NCI-H2227 (cell line): ENCODE measurements at regions not wholly inside any gene's neighbourhood (a gene's known extent, or its start where the extent isn't known, plus 50 kb on each side); places are given as distances from the start of the nearest gene placed in this dataset.

Experiments used
- DNase-seq: peaks from one replicate; lab custom pipeline; 2025; ENCODE audit not compliant: unreplicated experiment; lab: John Stamatoyannopoulos, UW

- DNase-seq = no peak
Measured at GRCh38 chr12:13769966-13770365, 211.4 kb downstream of the GRIN2B start.

GRCh38 chr12:13769273-13769672, 212.1 kb downstream of the GRIN2B start:
- no peak for DNase-seq

GRCh38 chr12:13764748-13765147, 216.7 kb downstream of the GRIN2B start:
- DNase-seq = no peak

GRCh38 chr12:13749389-13749788, 232.0 kb downstream of the GRIN2B start:
- peak; percentile 78 for DNase-seq

GRCh38 chr12:13745111-13745860, 236.1 kb downstream of the GRIN2B start:
- no peak for DNase-seq

- DNase-seq = no peak
Measured at GRCh38 chr12:13744561-13744960, 236.8 kb downstream of the GRIN2B start.

- no peak for DNase-seq
Measured at GRCh38 chr12:13740149-13740545, 241.3 kb downstream of the GRIN2B start.

GRCh38 chr12:13735734-13736133, 245.7 kb downstream of the GRIN2B start:
- DNase-seq = no peak

- DNase-seq = no peak
Measured at GRCh38 chr12:13734584-13735152, 246.7 kb downstream of the GRIN2B start.

- peak; percentile 14 for DNase-seq
Measured at GRCh38 chr12:13727707-13728195, 253.7 kb downstream of the GRIN2B start.

GRCh38 chr12:13725049-13725448, 256.4 kb downstream of the GRIN2B start:
- DNase-seq = no peak

- no peak for DNase-seq
Measured at GRCh38 chr12:13724136-13724535, 257.3 kb downstream of the GRIN2B start.

- DNase-seq = no peak
Measured at GRCh38 chr12:13719986-13720385, 261.4 kb downstream of the GRIN2B start.

GRCh38 chr12:13718271-13718670, 263.1 kb downstream of the GRIN2B start:
- no peak for DNase-seq

GRCh38 chr12:13716119-13716518, 265.3 kb downstream of the GRIN2B start:
- no peak for DNase-seq

- DNase-seq = peak; percentile 63
Measured at GRCh38 chr12:13713556-13714410, 267.6 kb downstream of the GRIN2B start.

GRCh38 chr12:13707829-13708228, 273.6 kb downstream of the GRIN2B start:
- DNase-seq = no peak

GRCh38 chr12:13702381-13702780, 279.0 kb downstream of the GRIN2B start:
- peak; percentile 2 for DNase-seq

- DNase-seq = no peak
Measured at GRCh38 chr12:13701502-13701901, 279.9 kb downstream of the GRIN2B start.

GRCh38 chr12:13697973-13698372, 283.4 kb downstream of the GRIN2B start:
- DNase-seq = no peak

- DNase-seq = no peak
Measured at GRCh38 chr12:13695781-13696180, 285.6 kb downstream of the GRIN2B start.

GRCh38 chr12:13692332-13692731, 289.1 kb downstream of the GRIN2B start:
- no peak for DNase-seq
